Astrocyte (in vitro differentiated cells and primary cell): ENCODE measurements at regions not wholly inside any gene's neighbourhood (a gene's known extent, or its start where the extent isn't known, plus 50 kb on each side); places are given as distances from the start of the nearest gene placed in this dataset.

ENCODE experiments used
- CTCF ChIP-seq: IDR thresholded peaks from 2 replicates; pipeline ENCODE4 v1.5.1; 2011; ENCODE audit warnings: low read depth, mild to moderate bottlenecking, inconsistent platforms, low read length, moderate library complexity; ENCODE audit not compliant: insufficient read depth
- EZH2 ChIP-seq: IDR thresholded peaks from 2 replicates; pipeline ENCODE4 v1.6.1; 2012; ENCODE audit warnings: mild to moderate bottlenecking, low read length, inconsistent platforms; ENCODE audit not compliant: insufficient read depth

DNA sequence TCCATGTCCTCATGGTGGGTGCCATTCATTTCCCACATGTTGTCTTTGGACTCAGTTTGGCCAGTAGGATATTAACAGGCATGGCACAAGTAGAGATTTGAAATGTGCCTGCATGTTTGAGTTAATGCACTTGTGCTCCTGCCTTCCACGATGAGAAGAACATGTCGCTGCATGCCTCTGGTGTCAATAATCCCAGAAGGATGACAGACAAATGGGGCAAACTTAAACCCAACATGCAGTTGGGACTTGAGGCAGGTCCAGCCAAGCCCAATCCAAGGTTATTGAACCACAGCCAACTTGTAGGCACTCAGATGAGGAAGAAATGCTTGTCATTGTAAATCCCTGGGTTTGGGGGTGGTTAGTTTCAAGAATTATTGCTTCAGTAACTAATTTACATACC is 174.6 kb downstream of the TRIM33 start:
- TF ChIP-seq CTCF = no peak
- TF ChIP-seq EZH2 = no peak
